Parathyroid adenoma (tissue), 2 donors: ENCODE measurements at regions not wholly inside any gene's neighbourhood (a gene's known extent, or its start where the extent isn't known, plus 50 kb on each side); places are given as distances from the start of the nearest gene placed in this dataset.

Experiments used
- H2AFZ ChIP-seq: fragments of 300-600 bp; sonication (generic); one replicate; pipeline ENCODE4 v1.7.0; 2017; ENCODE audit warnings: antibody characterized with exemption, mild to moderate bottlenecking
- H3K27ac ChIP-seq: fragments of 300-600 bp; sonication (generic); one replicate; pipeline ENCODE4 v1.7.0; 2017
- H3K27me3 ChIP-seq: fragments of 300-600 bp; sonication (generic); one replicate; pipeline ENCODE4 v1.7.0; 2017; ENCODE audit warnings: low read length; ENCODE audit not compliant: control insufficient read depth, insufficient read depth
- H3K36me3 ChIP-seq: fragments of 300-600 bp; sonication (generic); one replicate; pipeline ENCODE4 v1.7.0; 2017; ENCODE audit warnings: low read length; ENCODE audit not compliant: control insufficient read depth, insufficient read depth
- H3K4me1 ChIP-seq: fragments of 300-600 bp; sonication (generic); one replicate; pipeline ENCODE4 v1.7.0; 2017; ENCODE audit warnings: control low read depth
- H3K4me2 ChIP-seq: fragments of 300-600 bp; sonication (generic); one replicate; pipeline ENCODE4 v1.7.0; 2017; ENCODE audit warnings: low read length
- H3K4me3 ChIP-seq: fragments of 300-600 bp; sonication (generic); one replicate; pipeline ENCODE4 v1.7.0; 2017; ENCODE audit warnings: low read depth, low read length
- H3K79me2 ChIP-seq: fragments of 300-600 bp; sonication (generic); one replicate; pipeline ENCODE4 v1.7.0; 2017; ENCODE audit warnings: control low read depth
- H3K9ac ChIP-seq: fragments of 300-600 bp; sonication (generic); one replicate; pipeline ENCODE4 v1.7.0; 2017; ENCODE audit warnings: mild to moderate bottlenecking
- H3K9me3 ChIP-seq: fragments of 300-600 bp; sonication (generic); one replicate; pipeline ENCODE4 v1.7.0; 2017; ENCODE audit warnings: low read length; ENCODE audit not compliant: control insufficient read depth
- CTCF ChIP-seq: fragments of 300-600 bp; sonication (generic); IDR thresholded peaks from one replicate; pipeline ENCODE4 v1.7.0; 2017; ENCODE audit warnings: antibody characterized with exemption, mild to moderate bottlenecking
- donor health status: primary hyperparathyroidism.

GRCh38 chr5:173823274-173823644, 64.9 kb upstream of the CPEB4 start:
- TF ChIP-seq CTCF = no peak
- Histone ChIP-seq H3K79me2 (no peaks in the 10 kb centered on the region), H3K27ac (peak overlapping the region; percentile 92), H3K4me1 (peaks cover 65% of the 10 kb centered on the region), H3K4me3 (no peak overlapping the region), H3K9me3 (no peaks in the 10 kb centered on the region), H3K4me2 (peak overlapping the region; percentile 62), H3K27me3 (no peaks in the 10 kb centered on the region), H3K9ac (no peak overlapping the region), H2AFZ (no peak overlapping the region), H3K36me3 (no peaks in the 10 kb centered on the region)

- Histone ChIP-seq H3K36me3 (no peaks in the 10 kb centered on the region), H3K4me2 (peak overlapping the region; percentile 62), H3K4me3 (peak overlapping the region; percentile 45), H3K9ac (no peak overlapping the region), H3K27ac (peak overlapping the region; percentile 92), H2AFZ (peak overlapping the region; percentile 31), H3K79me2 (no peaks in the 10 kb centered on the region), H3K4me1 (peaks cover 66% of the 10 kb centered on the region), H3K9me3 (no peaks in the 10 kb centered on the region), H3K27me3 (no peaks in the 10 kb centered on the region)
- TF ChIP-seq CTCF = no peak
Observed at GRCh38 chr5:173823721-173824567, 64.2 kb upstream of the CPEB4 start.

GRCh38 chr5:173825215-173825865, 62.8 kb upstream of the CPEB4 start:
- Histone ChIP-seq H3K4me3 (peak overlapping the region; percentile 45), H3K4me1 (peaks cover 74% of the 10 kb centered on the region), H3K9ac (no peak overlapping the region), H2AFZ (peak overlapping the region; percentile 7), H3K4me2 (peak overlapping the region; percentile 62), H3K36me3 (no peaks in the 10 kb centered on the region), H3K27ac (peak overlapping the region; percentile 92), H3K27me3 (no peaks in the 10 kb centered on the region), H3K9me3 (no peaks in the 10 kb centered on the region), H3K79me2 (no peaks in the 10 kb centered on the region)
- peak; percentile 26 for TF ChIP-seq CTCF

GRCh38 chr5:173826086-173826427, 62.1 kb upstream of the CPEB4 start:
- Histone ChIP-seq H3K4me1 (peaks cover 76% of the 10 kb centered on the region), H3K9ac (no peak overlapping the region), H3K4me2 (peak overlapping the region; percentile 62), H3K9me3 (no peaks in the 10 kb centered on the region), H3K36me3 (no peaks in the 10 kb centered on the region), H3K79me2 (no peaks in the 10 kb centered on the region), H3K27me3 (no peaks in the 10 kb centered on the region), H3K27ac (peak overlapping the region; percentile 92), H2AFZ (peak overlapping the region; percentile 1), H3K4me3 (no peak overlapping the region)
- no peak for TF ChIP-seq CTCF
